Endothelial cell of umbilical vein (primary cell): ENCODE measurements at regions not wholly inside any gene's neighbourhood (a gene's known extent, or its start where the extent isn't known, plus 50 kb on each side); places are given as distances from the start of the nearest gene placed in this dataset.

Experiments
- BruUV-seq: library from RNA; stranded (reverse); fragments of 400-500 nt; replicated peaks from 2 replicates; lab custom pipeline; 2021; lab: Mats Ljungman, UMichigan
- CTCF ChIA-PET: fragments of 300-600, 350-600 bp; sonication (Branson Sonifier 250); formaldehyde crosslinking; loops from one replicate; lab custom pipeline; 2021; ENCODE audit warnings: antibody characterized with exemption, inconsistent platforms; lab: Charles Lee
- POLR2A ChIA-PET: fragments of 300-600, 350-600 bp; sonication (Branson Sonifier 250); formaldehyde crosslinking; loops from one replicate; lab custom pipeline; 2021; ENCODE audit warnings: antibody characterized with exemption, inconsistent platforms; lab: Charles Lee
- DNase-seq: peaks from one replicate; pipeline ENCODE4 v3.0.0-alpha.2; 2011; ENCODE audit warnings: low read depth, low spot score
- FAIRE-seq: peaks from 2 replicates; lab custom pipeline; 2011; peaks lifted over from hg19 to GRCh38; lab: Jason Lieb, UNC
- H2AFZ ChIP-seq: 2 replicates; pipeline ENCODE4 v1.6.0; 2012; ENCODE audit warnings: low read depth, low read length, control low read depth, inconsistent platforms
- H3K27ac ChIP-seq: 2 replicates; pipeline ENCODE4 v1.5.1; 2011; ENCODE audit warnings: low read depth, mild to moderate bottlenecking, control low read depth, low read length, moderate library complexity; ENCODE audit not compliant: insufficient read depth
- H3K27me3 ChIP-seq, 2 experiments: 2 replicates each; pipeline versions ENCODE4 v1.6.0 to v1.6.1; 2011; ENCODE audit warnings: low read length in 2 of 2, mixed read lengths in 1 of 2; ENCODE audit not compliant: control insufficient read depth in 2 of 2, insufficient read depth in 2 of 2
- H3K36me3 ChIP-seq, 2 experiments: 2 replicates in 1 of 2; 3 replicates in 1 of 2; pipeline ENCODE4 v1.5.1; 2011; ENCODE audit warnings: low read length in 2 of 2, mild to moderate bottlenecking in 1 of 2, moderate library complexity in 1 of 2; ENCODE audit not compliant: control insufficient read depth in 2 of 2, insufficient read depth in 2 of 2; ENCODE audit errors: extremely low read depth in 1 of 2
- H3K4me1 ChIP-seq: 3 replicates; pipeline ENCODE4 v1.5.1; 2011; ENCODE audit warnings: mild to moderate bottlenecking, low read length; ENCODE audit not compliant: control insufficient read depth, insufficient read depth; ENCODE audit errors: extremely low read depth
- H3K4me2 ChIP-seq: 2 replicates; pipeline ENCODE4 v1.6.1; 2011; ENCODE audit warnings: low read length, control low read depth, mixed read lengths; ENCODE audit not compliant: insufficient read depth
- H3K4me3 ChIP-seq, 3 experiments: fragments of 200-600 bp in 1 of 3; sonication (generic), shearing (Covaris generic) in 1 of 3; replicated peaks in 1 of 3; 2 replicates each; pipeline ENCODE4 v1.5.1; 2011 to 2016; ENCODE audit warnings: control low read depth in 3 of 3, low read length in 3 of 3, mild to moderate bottlenecking in 2 of 3, inconsistent platforms in 1 of 3, low read depth in 1 of 3, moderate library complexity in 1 of 3; ENCODE audit not compliant: insufficient read depth in 1 of 3
- H3K79me2 ChIP-seq: 2 replicates; pipeline ENCODE4 v1.6.0; 2012; ENCODE audit warnings: low read length, inconsistent platforms; ENCODE audit not compliant: control insufficient read depth, insufficient read depth
- H3K9ac ChIP-seq: replicated peaks from 2 replicates; pipeline ENCODE3; 2011; ENCODE audit warnings: low read length, control low read depth; ENCODE audit not compliant: insufficient read depth; ENCODE audit errors: extremely low read depth
- H3K9me1 ChIP-seq: replicated peaks from 3 replicates; pipeline ENCODE4 v1.6.0; 2011; ENCODE audit warnings: mild to moderate bottlenecking, low read length; ENCODE audit not compliant: control insufficient read depth, insufficient read depth; ENCODE audit errors: extremely low read depth
- H3K9me3 ChIP-seq: replicated peaks from 2 replicates; pipeline ENCODE4 v1.5.1; 2012; ENCODE audit warnings: low read length, inconsistent platforms; ENCODE audit not compliant: control insufficient read depth, insufficient read depth
- H4K20me1 ChIP-seq: replicated peaks from 2 replicates; pipeline ENCODE3; 2011; ENCODE audit warnings: mild to moderate bottlenecking, low read length; ENCODE audit not compliant: control insufficient read depth, insufficient read depth; ENCODE audit errors: extremely low read depth
- EZH2 ChIP-seq: IDR thresholded peaks from 2 replicates; pipeline ENCODE4 v1.6.1; 2012; ENCODE audit warnings: borderline replicate concordance, low read depth, mild to moderate bottlenecking, moderate library complexity, low read length, inconsistent platforms; ENCODE audit not compliant: severe bottlenecking
- FOS ChIP-seq: IDR thresholded peaks from 2 replicates; pipeline ENCODE4 v1.6.1; 2011; ENCODE audit warnings: mild to moderate bottlenecking, low read length, moderate library complexity, borderline replicate concordance; ENCODE audit not compliant: insufficient read depth
- GATA2 ChIP-seq: IDR thresholded peaks from 2 replicates; pipeline ENCODE4 v1.7.0; 2011; ENCODE audit warnings: low read depth, mild to moderate bottlenecking, moderate library complexity, mixed read lengths, low read length; ENCODE audit not compliant: insufficient read length, insufficient read depth
- JUN ChIP-seq: IDR thresholded peaks from 2 replicates; pipeline ENCODE4 v1.6.1; 2011; ENCODE audit warnings: borderline replicate concordance, low read depth; ENCODE audit not compliant: insufficient read length, insufficient read depth
- MYC ChIP-seq: IDR thresholded peaks from one replicate; pipeline ENCODE4 v1.6.1; 2011; ENCODE audit warnings: mild to moderate bottlenecking, low read depth, low read length
- POLR2A ChIP-seq: IDR thresholded peaks from 2 replicates; pipeline ENCODE4 v1.6.1; 2012; ENCODE audit warnings: low read depth, mild to moderate bottlenecking, control low read depth, low read length
- POLR2AphosphoS5 ChIP-seq: IDR thresholded peaks from 2 replicates; pipeline ENCODE4 v1.6.1; 2012; ENCODE audit warnings: low read depth, mild to moderate bottlenecking, control low read depth, low read length, moderate library complexity; ENCODE audit not compliant: insufficient read depth
- dilution Hi-C: fragments of 300-500 bp; cut with MboI; formaldehyde crosslinking; loops from one replicate; pipeline ENCODE4 v1.15.0; 2019; ENCODE audit warnings: low sequenced_read_pairs; ENCODE audit not compliant: extremely low pct_ligation_motif_present
- intact Hi-C: fragments of 100-400 bp; cut with micrococcal nuclease; formaldehyde crosslinking; loops from one replicate; pipeline ENCODE4 v1.10.0; 2022
- TF ChIP-seq, protein P1 (sequence below), 2 donors: IDR thresholded peaks; 1 replicate in 1 of 2; 2 replicates in 1 of 2; pipeline ENCODE4 v1.5.1; 2011; ENCODE audit warnings: low read length in 2 of 2, mild to moderate bottlenecking in 2 of 2, moderate library complexity in 2 of 2, control low read depth in 1 of 2, inconsistent platforms in 1 of 2, low read depth in 1 of 2; ENCODE audit not compliant: insufficient read depth in 1 of 2; ENCODE audit errors: extremely low read depth in 1 of 2
- TF ChIP-seq, protein P2 (sequence below): IDR thresholded peaks from 2 replicates; pipeline ENCODE4 v1.6.1; 2011; ENCODE audit not compliant: insufficient read depth, insufficient read length

DNA sequence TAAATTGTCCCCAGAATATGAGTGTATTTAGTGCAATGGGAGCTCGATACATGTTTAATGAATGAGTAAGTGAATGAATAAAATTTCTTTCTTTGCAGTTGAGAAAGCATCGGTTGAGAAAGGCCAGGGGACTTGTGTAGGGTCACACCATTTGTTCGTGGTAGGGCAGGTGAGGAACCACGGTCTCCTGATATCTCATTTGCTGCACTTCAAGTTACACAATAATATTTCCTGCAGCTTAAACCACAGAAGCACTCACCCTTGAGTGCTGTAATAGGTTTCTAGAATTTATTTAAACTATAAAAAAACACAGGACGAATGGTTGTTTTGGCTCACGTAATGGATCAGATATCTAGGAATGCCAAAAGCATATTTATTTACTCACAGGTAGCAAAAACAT, 429.8 kb downstream of the SPATA31D1 start:
- TF ChIP-seq, protein P1, sequence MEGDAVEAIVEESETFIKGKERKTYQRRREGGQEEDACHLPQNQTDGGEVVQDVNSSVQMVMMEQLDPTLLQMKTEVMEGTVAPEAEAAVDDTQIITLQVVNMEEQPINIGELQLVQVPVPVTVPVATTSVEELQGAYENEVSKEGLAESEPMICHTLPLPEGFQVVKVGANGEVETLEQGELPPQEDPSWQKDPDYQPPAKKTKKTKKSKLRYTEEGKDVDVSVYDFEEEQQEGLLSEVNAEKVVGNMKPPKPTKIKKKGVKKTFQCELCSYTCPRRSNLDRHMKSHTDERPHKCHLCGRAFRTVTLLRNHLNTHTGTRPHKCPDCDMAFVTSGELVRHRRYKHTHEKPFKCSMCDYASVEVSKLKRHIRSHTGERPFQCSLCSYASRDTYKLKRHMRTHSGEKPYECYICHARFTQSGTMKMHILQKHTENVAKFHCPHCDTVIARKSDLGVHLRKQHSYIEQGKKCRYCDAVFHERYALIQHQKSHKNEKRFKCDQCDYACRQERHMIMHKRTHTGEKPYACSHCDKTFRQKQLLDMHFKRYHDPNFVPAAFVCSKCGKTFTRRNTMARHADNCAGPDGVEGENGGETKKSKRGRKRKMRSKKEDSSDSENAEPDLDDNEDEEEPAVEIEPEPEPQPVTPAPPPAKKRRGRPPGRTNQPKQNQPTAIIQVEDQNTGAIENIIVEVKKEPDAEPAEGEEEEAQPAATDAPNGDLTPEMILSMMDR (IDR thresholded peaks at IDR 0.05; ENCODE audit: extremely low read depth in 1 of 2, insufficient read depth in 1 of 2, low read depth in 1 of 2, low read length in 2 of 2), result no peak
- TF ChIP-seq POLR2A, result no peak
- TF ChIP-seq FOS, result no peak
- no peak for TF ChIP-seq GATA2
- TF ChIP-seq JUN, result no peak
- TF ChIP-seq MYC, result no peak
- TF ChIP-seq, protein P2, sequence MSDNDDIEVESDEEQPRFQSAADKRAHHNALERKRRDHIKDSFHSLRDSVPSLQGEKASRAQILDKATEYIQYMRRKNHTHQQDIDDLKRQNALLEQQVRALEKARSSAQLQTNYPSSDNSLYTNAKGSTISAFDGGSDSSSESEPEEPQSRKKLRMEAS, result no peak
- TF ChIP-seq POLR2AphosphoS5, result no peak
- TF ChIP-seq EZH2, result no peak
- intact Hi-C loops, result no loop called here
- Histone ChIP-seq H3K9me3 (peaks cover 2% of the 10 kb centered on the region), H3K4me2 (no peak overlapping the region), H3K36me3 (no peaks in the 10 kb centered on the region), H3K27me3 (no peaks in the 10 kb centered on the region), H4K20me1 (no peaks in the 10 kb centered on the region), H3K27ac (no peak overlapping the region), H3K9ac (no peak overlapping the region), H2AFZ (no peak overlapping the region), H3K4me1 (no peaks in the 10 kb centered on the region), H3K4me3 (no peak overlapping the region), H3K9me1 (no peaks in the 10 kb centered on the region), H3K79me2 (no peaks in the 10 kb centered on the region)
- ChIA-PET CTCF (no interaction called here), POLR2A (no interaction called here)
- DNase-seq (no peak), FAIRE-seq (no peak)
- dilution Hi-C loops, result no loop called here
- no TSS peak for BruUV-seq
